ENCODE measurements at regions not wholly inside any gene's neighbourhood (a gene's known extent, or its start where the extent isn't known, plus 50 kb on each side); places are given as distances from the start of the nearest gene placed in this dataset.

- intact Hi-C loops (cut with micrococcal nuclease), result no loop called here
- Mint-ChIP-seq H3K36me3 (ENCODE audit: low read depth) (no peaks in the 10 kb centered on the region), H3K27ac (no peak overlapping the region), H3K4me1 (no peaks in the 10 kb centered on the region), H3K4me3 (no peak overlapping the region), H3K27me3 (no peaks in the 10 kb centered on the region), H3K9me3 (peaks cover 5% of the 10 kb centered on the region)
- no peak for ATAC-seq (ENCODE audit: low read depth)
- CTCF ChIA-PET, result no interaction called here
- DNase-seq, result no peak
- POLR2A ChIA-PET, result no interaction called here
- no peak for TF ChIP-seq CTCF (IDR thresholded peaks at IDR 0.05)
These were observed 1096.1 kb downstream of the BCL11B start for GRCh38 chr14:98175881-98176280.

- no peak for TF ChIP-seq CTCF (IDR thresholded peaks at IDR 0.05)
- ChIA-PET CTCF (no interaction called here), POLR2A (no interaction called here)
- Mint-ChIP-seq H3K4me1 (no peaks in the 10 kb centered on the region), H3K27me3 (no peaks in the 10 kb centered on the region), H3K4me3 (no peak overlapping the region), H3K36me3 (ENCODE audit: low read depth) (no peaks in the 10 kb centered on the region), H3K27ac (no peak overlapping the region), H3K9me3 (peaks cover 3% of the 10 kb centered on the region)
- no peak for DNase-seq
- intact Hi-C loops (cut with micrococcal nuclease), result no loop called here
- ATAC-seq (ENCODE audit: low read depth), result no peak
These were observed 1095.1 kb downstream of the BCL11B start for GRCh38 chr14:98176892-98177291.

- ATAC-seq (ENCODE audit: low read depth) (no peak), DNase-seq (no peak)
- TF ChIP-seq CTCF (IDR thresholded peaks at IDR 0.05), result no peak
- Mint-ChIP-seq H3K4me3 (no peak overlapping the region), H3K36me3 (ENCODE audit: low read depth) (no peaks in the 10 kb centered on the region), H3K27ac (no peak overlapping the region), H3K27me3 (no peaks in the 10 kb centered on the region), H3K9me3 (peaks cover 3% of the 10 kb centered on the region), H3K4me1 (no peaks in the 10 kb centered on the region)
- POLR2A ChIA-PET, result no interaction called here
- intact Hi-C loops (cut with micrococcal nuclease), result no loop called here
- CTCF ChIA-PET, result no interaction called here
These were observed 1094.4 kb downstream of the BCL11B start for GRCh38 chr14:98177551-98177950.

- no peaks in the 10 kb centered on the region for H3K27me3 Mint-ChIP-seq
- ChIA-PET POLR2A (no interaction called here), CTCF (no interaction called here)
- DNase-seq (no peak), ATAC-seq (ENCODE audit: low read depth) (no peak)
- H3K9me3 Mint-ChIP-seq, result peaks cover 3% of the 10 kb centered on the region
- H3K4me1 Mint-ChIP-seq, result no peaks in the 10 kb centered on the region
- H3K36me3 Mint-ChIP-seq (ENCODE audit: low read depth), result no peaks in the 10 kb centered on the region
- H3K4me3 Mint-ChIP-seq, result no peak overlapping the region
- H3K27ac Mint-ChIP-seq, result no peak overlapping the region
- TF ChIP-seq CTCF (IDR thresholded peaks at IDR 0.05), result no peak
- intact Hi-C loops (cut with micrococcal nuclease), result no loop called here
These were observed 1090.8 kb downstream of the BCL11B start for GRCh38 chr14:98181241-98181640.

- H3K36me3 Mint-ChIP-seq (ENCODE audit: low read depth), result no peaks in the 10 kb centered on the region
- DNase-seq (no peak), ATAC-seq (ENCODE audit: low read depth) (no peak)
- no peaks in the 10 kb centered on the region for H3K27me3 Mint-ChIP-seq
- ChIA-PET CTCF (no interaction called here), POLR2A (no interaction called here)
- H3K4me1 Mint-ChIP-seq, result no peaks in the 10 kb centered on the region
- no peak overlapping the region for H3K27ac Mint-ChIP-seq
- intact Hi-C loops (cut with micrococcal nuclease), result no loop called here
- H3K4me3 Mint-ChIP-seq, result no peak overlapping the region
- TF ChIP-seq CTCF (IDR thresholded peaks at IDR 0.05), result no peak
- peaks cover 3% of the 10 kb centered on the region for H3K9me3 Mint-ChIP-seq
These were observed 1090.2 kb downstream of the BCL11B start for GRCh38 chr14:98181768-98182167.

All from activated B cell treated with CpG ODN at 0.5 μM for 24 hours (primary cell).